Kidney epithelial cell (primary cell): ENCODE measurements at regions not wholly inside any gene's neighbourhood (a gene's known extent, or its start where the extent isn't known, plus 50 kb on each side); places are given as distances from the start of the nearest gene placed in this dataset.
"Not testable (repeated sequence)": the region's sequence is repeated elsewhere in the genome, so short reads cannot be mapped to it uniquely, and the experiment has no call there.

Experiments
- DNase-seq: peaks from one replicate; pipeline ENCODE4 v3.0.0-alpha.2; 2010; ENCODE audit warnings: low read depth
- H3K27me3 ChIP-seq: 2 replicates; pipeline ENCODE4 v1.6.0; 2011; ENCODE audit warnings: low read length; ENCODE audit not compliant: control insufficient read depth, insufficient read depth
- H3K36me3 ChIP-seq: 2 replicates; pipeline ENCODE4 v1.5.1; 2011; ENCODE audit warnings: low read length; ENCODE audit not compliant: control insufficient read depth, insufficient read depth
- H3K4me3 ChIP-seq: 2 replicates; pipeline ENCODE4 v1.5.1; 2011; ENCODE audit warnings: low read depth, mild to moderate bottlenecking, control low read depth, low read length
- CTCF ChIP-seq: IDR thresholded peaks from 2 replicates; pipeline ENCODE4 v1.5.1; 2011; ENCODE audit warnings: mild to moderate bottlenecking, moderate library complexity, low read length, control low read depth, inconsistent platforms; ENCODE audit not compliant: insufficient read depth, poor library complexity, severe bottlenecking

- H3K36me3 ChIP-seq: no peaks in the 10 kb centered on the region
- H3K27me3 ChIP-seq: no peaks in the 10 kb centered on the region
- no peak overlapping the region for H3K4me3 ChIP-seq
- no peak for DNase-seq
- no peak for TF ChIP-seq CTCF
Measured at GRCh38 chr10:120039826-120040225, 147.3 kb downstream of the SEC23IP start.

GRCh38 chr10:120041807-120042559, 149.5 kb downstream of the SEC23IP start:
- Histone ChIP-seq H3K4me3 (no peak overlapping the region), H3K36me3 (no peaks in the 10 kb centered on the region), H3K27me3 (no peaks in the 10 kb centered on the region)
- TF ChIP-seq CTCF: no peak
- no peak for DNase-seq

GRCh38 chr10:120042705-120043104, 150.2 kb downstream of the SEC23IP start:
- H3K4me3 ChIP-seq: no peak overlapping the region
- no peak for DNase-seq
- no peaks in the 10 kb centered on the region for H3K36me3 ChIP-seq
- no peaks in the 10 kb centered on the region for H3K27me3 ChIP-seq
- no peak for TF ChIP-seq CTCF

GRCh38 chr10:120047373-120047772, 154.8 kb downstream of the SEC23IP start:
- DNase-seq, H3K4me3 ChIP-seq, H3K27me3 ChIP-seq, H3K36me3 ChIP-seq: not testable (repeated sequence)

- no peak for DNase-seq
- Histone ChIP-seq H3K27me3 (no peaks in the 10 kb centered on the region), H3K4me3 (no peak overlapping the region), H3K36me3 (no peaks in the 10 kb centered on the region)
- TF ChIP-seq CTCF: no peak
Measured at GRCh38 chr10:120047926-120048325, 155.4 kb downstream of the SEC23IP start.

GRCh38 chr10:120048391-120048790, 155.9 kb downstream of the SEC23IP start:
- Histone ChIP-seq H3K27me3 (no peaks in the 10 kb centered on the region), H3K4me3 (no peak overlapping the region), H3K36me3 (no peaks in the 10 kb centered on the region)
- TF ChIP-seq CTCF: no peak
- no peak for DNase-seq
